Karpas-422 (cell line): ENCODE measurements at regions not wholly inside any gene's neighbourhood (a gene's known extent, or its start where the extent isn't known, plus 50 kb on each side); places are given as distances from the start of the nearest gene placed in this dataset.

ENCODE experiments used
- DNase-seq: peaks from one replicate; pipeline ENCODE4 v3.0.0-alpha.2; 2015
- H2AFZ ChIP-seq: fragments of 200-600 bp; sonication (generic); 2 replicates; pipeline ENCODE4 v1.6.1; 2014; ENCODE audit warnings: antibody characterized with exemption, low read length, mixed read lengths
- H3K27ac ChIP-seq: fragments of 200-600 bp; sonication (generic); 2 replicates; pipeline ENCODE4 v1.5.1; 2014; ENCODE audit warnings: mild to moderate bottlenecking, low read length, moderate library complexity
- H3K27me3 ChIP-seq: fragments of 200-600 bp; sonication (generic); 2 replicates; pipeline ENCODE4 v1.6.1; 2014; ENCODE audit warnings: low read length, mixed read lengths
- H3K36me3 ChIP-seq: fragments of 200-600 bp; sonication (generic); 2 replicates; pipeline ENCODE4 v1.6.1; 2014; ENCODE audit warnings: low read length, mixed read lengths; ENCODE audit not compliant: insufficient read depth
- H3K4me1 ChIP-seq: fragments of 200-600 bp; sonication (generic); 2 replicates; pipeline ENCODE4 v1.6.1; 2014; ENCODE audit warnings: mild to moderate bottlenecking, low read length, mixed read lengths
- H3K4me2 ChIP-seq: fragments of 200-600 bp; sonication (generic); 2 replicates; pipeline ENCODE4 v1.6.1; 2014; ENCODE audit warnings: low read length, low read depth, mild to moderate bottlenecking; ENCODE audit not compliant: poor library complexity, severe bottlenecking
- H3K4me3 ChIP-seq: fragments of 200-600 bp; sonication (generic); 2 replicates; pipeline ENCODE4 v1.5.1; 2014; ENCODE audit warnings: mild to moderate bottlenecking, antibody characterized with exemption, low read length, mixed read lengths
- H3K79me2 ChIP-seq: fragments of 200-600 bp; sonication (generic); 2 replicates; pipeline ENCODE4 v1.6.1; 2014; ENCODE audit warnings: mild to moderate bottlenecking, low read length, mixed read lengths
- H3K9ac ChIP-seq: fragments of 200-600 bp; sonication (generic); 2 replicates; pipeline ENCODE4 v1.6.0; 2014; ENCODE audit warnings: low read length
- H3K9me2 ChIP-seq: fragments of 200-600 bp; sonication (generic), shearing (Covaris generic); replicated peaks from 2 replicates; pipeline ENCODE4 v1.6.0; 2014; ENCODE audit warnings: mild to moderate bottlenecking, low read length, moderate library complexity; ENCODE audit not compliant: insufficient read depth
- H3K9me3 ChIP-seq: fragments of 300-700, 200-600 bp; sonication (generic); 2 replicates; pipeline ENCODE4 v1.6.1; 2014; ENCODE audit warnings: low read length, mixed read lengths
- H4K20me1 ChIP-seq: fragments of 200-600 bp; sonication (generic); 2 replicates; pipeline ENCODE4 v1.6.1; 2014; ENCODE audit warnings: mild to moderate bottlenecking, antibody characterized with exemption, low read length, low read depth; ENCODE audit not compliant: insufficient read depth

DNA sequence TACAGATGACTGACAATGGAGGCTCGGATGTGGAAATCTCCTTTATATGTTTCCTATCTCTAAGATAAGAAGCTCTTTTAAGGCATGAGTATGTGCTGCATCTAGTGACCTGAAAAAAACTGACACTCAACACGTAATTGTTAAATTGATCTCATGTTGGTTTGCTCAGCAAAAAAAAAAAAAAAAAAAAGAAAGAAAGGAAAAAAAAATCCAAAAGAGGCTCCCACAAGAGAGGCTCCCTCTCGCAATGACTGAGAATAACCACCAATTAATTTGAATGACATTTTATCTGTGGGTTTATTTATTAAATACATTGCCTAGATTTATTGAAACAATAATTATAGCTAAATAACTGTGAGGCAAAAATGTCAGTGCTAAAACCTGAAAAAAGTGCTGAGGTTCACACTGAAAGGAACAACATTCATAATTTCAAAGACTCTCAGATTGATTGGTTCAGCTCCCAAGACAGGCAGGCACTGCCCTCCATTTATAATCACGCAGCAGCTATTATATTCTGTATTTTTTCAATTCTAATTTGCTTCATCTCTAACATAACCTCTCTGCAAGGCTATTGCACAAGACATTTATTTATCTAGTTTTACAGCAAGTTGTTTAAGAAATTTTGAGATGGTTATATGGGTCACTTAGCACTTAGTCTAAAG lies 184.5 kb upstream of the TMPRSS15 start:
- Histone ChIP-seq H3K27me3 (no peaks in the 10 kb centered on the region), H3K4me3 (no peak overlapping the region), H2AFZ (no peak overlapping the region), H3K79me2 (no peaks in the 10 kb centered on the region), H4K20me1 (no peaks in the 10 kb centered on the region), H3K4me1 (no peaks in the 10 kb centered on the region), H3K9me3 (peaks cover 24% of the 10 kb centered on the region), H3K27ac (no peak overlapping the region), H3K9ac (no peak overlapping the region), H3K36me3 (no peaks in the 10 kb centered on the region), H3K9me2 (no peaks in the 10 kb centered on the region), H3K4me2 (no peak overlapping the region)
- no peak for DNase-seq

DNA sequence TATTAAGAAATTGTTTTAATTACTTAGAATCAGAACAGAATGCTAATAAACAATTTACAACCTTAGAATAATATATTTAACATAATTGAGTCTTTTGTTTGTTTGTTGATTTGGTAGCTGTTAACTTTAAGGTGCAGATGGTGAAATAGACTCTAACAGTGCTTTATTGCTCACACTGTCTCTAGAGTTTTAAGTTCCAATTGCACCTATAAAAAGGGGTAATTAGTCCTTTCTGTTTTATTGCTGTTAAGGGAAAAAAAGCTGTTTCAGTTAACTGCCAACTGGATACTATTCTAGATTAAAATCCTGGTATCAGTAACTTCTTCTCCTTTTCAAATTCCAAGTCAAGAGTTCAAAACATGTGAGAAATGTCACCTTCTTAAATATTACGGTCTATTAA lies 197.6 kb upstream of the TMPRSS15 start:
- Histone ChIP-seq H3K4me1 (no peaks in the 10 kb centered on the region), H3K9ac (no peak overlapping the region), H3K4me3 (no peak overlapping the region), H3K36me3 (no peaks in the 10 kb centered on the region), H4K20me1 (no peaks in the 10 kb centered on the region), H3K4me2 (no peak overlapping the region), H3K9me2 (no peaks in the 10 kb centered on the region), H3K79me2 (no peaks in the 10 kb centered on the region), H2AFZ (no peak overlapping the region), H3K27ac (no peak overlapping the region), H3K27me3 (no peaks in the 10 kb centered on the region), H3K9me3 (peaks cover 25% of the 10 kb centered on the region)
- DNase-seq, result no peak

DNA sequence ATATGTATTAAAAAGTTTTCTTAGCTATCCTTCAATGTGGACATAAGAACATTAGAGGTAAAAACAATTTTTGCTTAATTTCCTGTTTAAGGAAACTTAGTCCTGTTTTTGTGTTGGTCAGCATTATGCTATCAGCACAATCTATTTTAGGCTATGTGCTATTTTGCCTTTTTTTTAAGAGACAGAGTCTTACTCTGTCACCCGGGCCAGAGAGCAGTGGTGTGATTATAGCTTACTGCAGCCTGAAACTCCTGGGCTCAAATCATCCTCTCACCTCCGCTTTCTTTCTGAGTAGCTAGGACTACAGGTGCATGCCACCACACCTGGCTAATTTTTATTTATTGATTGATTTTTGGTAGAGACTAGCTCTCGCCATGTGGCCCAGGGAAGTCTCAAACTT lies 199.1 kb upstream of the TMPRSS15 start:
- no peak overlapping the region for H3K27ac ChIP-seq
- H3K9ac ChIP-seq, result no peak overlapping the region
- DNase-seq, result no peak
- no peaks in the 10 kb centered on the region for H4K20me1 ChIP-seq
- H3K9me2 ChIP-seq, result no peaks in the 10 kb centered on the region
- H3K4me3 ChIP-seq, result no peak overlapping the region
- no peaks in the 10 kb centered on the region for H3K27me3 ChIP-seq
- H2AFZ ChIP-seq, result no peak overlapping the region
- no peak overlapping the region for H3K4me2 ChIP-seq
- no peaks in the 10 kb centered on the region for H3K36me3 ChIP-seq
- no peaks in the 10 kb centered on the region for H3K4me1 ChIP-seq
- no peaks in the 10 kb centered on the region for H3K79me2 ChIP-seq
- peaks cover 29% of the 10 kb centered on the region for H3K9me3 ChIP-seq

DNA sequence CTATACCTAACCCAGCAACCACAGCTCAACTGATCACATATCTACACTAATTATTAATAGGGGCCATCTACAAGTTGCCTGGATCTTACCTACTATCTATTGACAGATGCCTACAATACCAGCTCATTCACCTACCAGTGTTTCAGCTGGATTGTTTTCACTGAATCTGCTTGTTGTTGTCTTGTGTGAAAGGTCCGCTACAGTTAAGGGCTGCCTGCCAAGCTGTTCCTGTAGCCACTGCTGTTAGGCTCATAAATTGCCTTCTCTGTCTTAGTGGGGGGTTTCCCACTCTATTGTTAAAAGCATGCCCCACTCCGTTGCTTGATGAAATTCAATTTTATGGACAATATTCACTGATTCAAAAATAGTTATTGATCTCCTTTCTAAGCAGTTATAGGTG lies 199.7 kb upstream of the TMPRSS15 start:
- Histone ChIP-seq H3K9ac (no peak overlapping the region), H3K9me3 (peaks cover 32% of the 10 kb centered on the region), H3K36me3 (no peaks in the 10 kb centered on the region), H3K27me3 (no peaks in the 10 kb centered on the region), H3K27ac (no peak overlapping the region), H3K4me1 (no peaks in the 10 kb centered on the region), H3K79me2 (no peaks in the 10 kb centered on the region), H3K9me2 (no peaks in the 10 kb centered on the region), H4K20me1 (no peaks in the 10 kb centered on the region), H2AFZ (no peak overlapping the region), H3K4me3 (no peak overlapping the region), H3K4me2 (no peak overlapping the region)
- DNase-seq, result no peak

DNA sequence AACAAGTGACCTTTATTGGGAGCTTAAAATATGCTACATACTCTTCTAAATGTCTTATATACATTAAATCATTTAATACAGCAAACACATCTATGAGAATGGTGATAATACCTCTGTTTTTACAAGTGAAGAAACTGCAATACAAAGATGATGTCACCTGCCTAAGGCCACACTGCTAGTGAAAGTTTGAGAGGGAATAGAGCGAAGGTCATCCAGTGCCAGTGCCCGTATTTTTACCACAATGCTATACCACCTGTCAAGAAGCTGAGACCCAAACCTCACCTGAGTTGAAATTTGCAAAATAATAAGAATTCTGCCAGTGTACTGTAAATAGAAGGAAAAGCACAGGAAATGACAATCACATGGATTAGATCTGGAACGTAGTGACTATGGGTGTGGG lies 200.4 kb upstream of the TMPRSS15 start:
- no peaks in the 10 kb centered on the region for H4K20me1 ChIP-seq
- no peak overlapping the region for H3K27ac ChIP-seq
- H3K9ac ChIP-seq, result no peak overlapping the region
- no peaks in the 10 kb centered on the region for H3K27me3 ChIP-seq
- H2AFZ ChIP-seq, result no peak overlapping the region
- H3K9me2 ChIP-seq, result no peaks in the 10 kb centered on the region
- no peaks in the 10 kb centered on the region for H3K79me2 ChIP-seq
- DNase-seq, result no peak
- no peaks in the 10 kb centered on the region for H3K36me3 ChIP-seq
- H3K4me2 ChIP-seq, result no peak overlapping the region
- no peak overlapping the region for H3K4me3 ChIP-seq
- H3K4me1 ChIP-seq, result no peaks in the 10 kb centered on the region
- peaks cover 33% of the 10 kb centered on the region for H3K9me3 ChIP-seq

DNA sequence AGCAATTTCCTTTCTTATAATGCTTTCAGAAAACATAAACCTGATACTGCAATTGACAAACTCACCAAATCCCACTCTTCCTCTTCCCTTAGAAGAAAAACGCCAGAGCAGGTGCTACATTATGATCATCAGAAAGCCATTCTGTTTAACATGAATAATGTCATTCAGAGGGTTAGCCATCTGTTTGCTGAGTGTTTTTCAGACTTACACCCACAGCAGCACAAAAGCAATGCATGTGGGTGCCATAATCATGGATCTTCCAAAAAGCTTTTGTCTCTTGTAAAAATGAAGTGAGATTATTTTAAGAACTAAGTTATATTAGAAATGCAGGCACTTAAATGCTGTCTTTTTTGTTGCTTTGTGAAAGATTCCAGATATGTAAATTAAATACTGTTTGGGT lies 204.6 kb upstream of the TMPRSS15 start:
- H3K36me3 ChIP-seq, result no peaks in the 10 kb centered on the region
- H4K20me1 ChIP-seq, result no peaks in the 10 kb centered on the region
- H2AFZ ChIP-seq, result no peak overlapping the region
- peaks cover 23% of the 10 kb centered on the region for H3K9me3 ChIP-seq
- no peaks in the 10 kb centered on the region for H3K79me2 ChIP-seq
- H3K4me2 ChIP-seq, result no peak overlapping the region
- DNase-seq, result no peak
- no peaks in the 10 kb centered on the region for H3K4me1 ChIP-seq
- H3K27me3 ChIP-seq, result no peaks in the 10 kb centered on the region
- no peak overlapping the region for H3K4me3 ChIP-seq
- H3K9me2 ChIP-seq, result no peaks in the 10 kb centered on the region
- no peak overlapping the region for H3K27ac ChIP-seq
- H3K9ac ChIP-seq, result no peak overlapping the region

DNA sequence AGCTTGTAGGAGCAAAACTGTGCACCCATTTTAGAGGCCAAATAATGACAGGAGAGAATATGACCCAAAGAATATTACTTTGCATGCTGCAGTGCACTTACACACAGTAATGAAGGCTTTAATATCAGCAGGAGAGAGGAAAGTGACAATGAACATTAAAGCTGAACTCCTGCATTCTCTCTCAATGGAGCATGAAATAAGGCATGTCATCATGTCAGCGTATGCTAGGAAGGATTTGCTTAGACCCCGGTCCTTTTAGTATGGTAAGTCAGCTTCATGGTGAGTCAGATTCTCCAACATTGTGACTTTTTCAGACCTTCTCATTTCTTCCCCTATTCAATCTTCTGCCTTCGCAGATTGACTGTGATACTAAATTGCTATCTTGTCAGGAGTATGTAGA lies 210.7 kb upstream of the TMPRSS15 start:
- no peaks in the 10 kb centered on the region for H3K79me2 ChIP-seq
- no peak overlapping the region for H3K4me3 ChIP-seq
- H3K27ac ChIP-seq, result no peak overlapping the region
- no peaks in the 10 kb centered on the region for H3K4me1 ChIP-seq
- no peak overlapping the region for H3K9ac ChIP-seq
- H3K4me2 ChIP-seq, result no peak overlapping the region
- H4K20me1 ChIP-seq, result no peaks in the 10 kb centered on the region
- H2AFZ ChIP-seq, result no peak overlapping the region
- no peak for DNase-seq
- H3K9me2 ChIP-seq, result no peaks in the 10 kb centered on the region
- H3K36me3 ChIP-seq, result no peaks in the 10 kb centered on the region
- H3K27me3 ChIP-seq, result no peaks in the 10 kb centered on the region
- H3K9me3 ChIP-seq, result peaks cover 21% of the 10 kb centered on the region

DNA sequence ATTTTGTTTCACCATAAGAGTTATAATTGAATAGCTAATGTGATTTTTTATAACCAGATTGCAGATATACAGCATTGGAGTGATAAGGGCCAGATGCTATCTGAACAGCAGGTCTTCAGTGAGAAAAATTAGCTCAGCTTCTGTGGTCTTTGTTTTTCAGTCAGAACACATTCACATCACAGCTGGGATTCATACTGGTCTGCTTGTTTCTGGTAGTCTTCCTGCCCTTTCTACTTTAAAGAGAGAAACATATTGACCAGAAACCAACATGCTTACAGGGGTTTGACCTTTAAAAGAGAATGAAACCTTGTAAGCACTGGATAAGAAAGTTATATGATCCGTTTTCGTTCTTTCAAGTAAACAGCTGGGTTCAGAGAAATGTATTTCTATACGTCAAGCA lies 213.7 kb upstream of the TMPRSS15 start:
- no peak overlapping the region for H3K4me2 ChIP-seq
- no peak overlapping the region for H3K9ac ChIP-seq
- H3K4me3 ChIP-seq, result no peak overlapping the region
- no peaks in the 10 kb centered on the region for H4K20me1 ChIP-seq
- H3K27me3 ChIP-seq, result no peaks in the 10 kb centered on the region
- H2AFZ ChIP-seq, result no peak overlapping the region
- H3K79me2 ChIP-seq, result no peaks in the 10 kb centered on the region
- no peak overlapping the region for H3K27ac ChIP-seq
- no peaks in the 10 kb centered on the region for H3K36me3 ChIP-seq
- H3K9me3 ChIP-seq, result peaks cover 38% of the 10 kb centered on the region
- H3K4me1 ChIP-seq, result no peaks in the 10 kb centered on the region
- no peak for DNase-seq
- H3K9me2 ChIP-seq, result no peaks in the 10 kb centered on the region

DNA sequence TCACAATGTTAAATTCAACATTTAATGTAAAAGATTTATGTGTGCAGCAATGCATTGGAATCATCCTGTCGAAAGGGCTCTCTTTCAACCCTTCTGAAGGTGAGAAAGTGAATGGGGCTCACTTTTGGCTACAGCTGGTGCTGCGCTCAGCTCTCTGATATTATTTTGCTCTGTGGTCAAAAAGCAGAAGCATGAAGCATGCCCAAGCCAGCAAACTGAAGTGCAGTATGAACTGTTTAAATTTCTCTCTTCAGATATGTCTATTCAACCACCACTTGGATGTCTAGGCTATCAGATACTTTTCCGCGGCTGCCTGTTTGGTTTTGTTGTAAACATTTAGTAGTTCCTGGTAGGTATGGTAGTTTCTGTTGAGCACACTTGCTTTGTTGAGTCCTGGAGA lies 216.9 kb upstream of the TMPRSS15 start:
- Histone ChIP-seq H3K36me3 (no peaks in the 10 kb centered on the region), H4K20me1 (no peaks in the 10 kb centered on the region), H2AFZ (no peak overlapping the region), H3K27me3 (no peaks in the 10 kb centered on the region), H3K9me3 (peaks cover 39% of the 10 kb centered on the region), H3K4me2 (no peak overlapping the region), H3K79me2 (no peaks in the 10 kb centered on the region), H3K9ac (no peak overlapping the region), H3K9me2 (no peaks in the 10 kb centered on the region), H3K4me3 (no peak overlapping the region), H3K27ac (no peak overlapping the region), H3K4me1 (no peaks in the 10 kb centered on the region)
- no peak for DNase-seq
